ENCODE measurements at regions not wholly inside any gene's neighbourhood (a gene's known extent, or its start where the extent isn't known, plus 50 kb on each side); places are given as distances from the start of the nearest gene placed in this dataset.

- TF ChIP-seq CTCF (IDR thresholded peaks at IDR 0.05) (no peak), POLR2A (IDR thresholded peaks at IDR 0.05) (no peak)
These were observed 587.5 kb upstream of the IGFBP3 start for GRCh38 chr7:46508583-46508982.
